Cardiac septum (tissue), 1 donor: ENCODE measurements at regions not wholly inside any gene's neighbourhood (a gene's known extent, or its start where the extent isn't known, plus 50 kb on each side); places are given as distances from the start of the nearest gene placed in this dataset.
"Not testable (repeated sequence)": the region's sequence is repeated elsewhere in the genome, so short reads cannot be mapped to it uniquely, and the experiment has no call there.

Experiments used
- DNase-seq: peaks from one replicate; pipeline ENCODE4 v3.0.0-alpha.2; 2020; ENCODE audit warnings: low spot score
- intact Hi-C: fragments of 100-400 bp; cut with DNase I; formaldehyde crosslinking; loops from one replicate; pipeline ENCODE4 v1.14.0; 2022
- donor health status: DM: no; HTN: no; CAD: no.

DNA sequence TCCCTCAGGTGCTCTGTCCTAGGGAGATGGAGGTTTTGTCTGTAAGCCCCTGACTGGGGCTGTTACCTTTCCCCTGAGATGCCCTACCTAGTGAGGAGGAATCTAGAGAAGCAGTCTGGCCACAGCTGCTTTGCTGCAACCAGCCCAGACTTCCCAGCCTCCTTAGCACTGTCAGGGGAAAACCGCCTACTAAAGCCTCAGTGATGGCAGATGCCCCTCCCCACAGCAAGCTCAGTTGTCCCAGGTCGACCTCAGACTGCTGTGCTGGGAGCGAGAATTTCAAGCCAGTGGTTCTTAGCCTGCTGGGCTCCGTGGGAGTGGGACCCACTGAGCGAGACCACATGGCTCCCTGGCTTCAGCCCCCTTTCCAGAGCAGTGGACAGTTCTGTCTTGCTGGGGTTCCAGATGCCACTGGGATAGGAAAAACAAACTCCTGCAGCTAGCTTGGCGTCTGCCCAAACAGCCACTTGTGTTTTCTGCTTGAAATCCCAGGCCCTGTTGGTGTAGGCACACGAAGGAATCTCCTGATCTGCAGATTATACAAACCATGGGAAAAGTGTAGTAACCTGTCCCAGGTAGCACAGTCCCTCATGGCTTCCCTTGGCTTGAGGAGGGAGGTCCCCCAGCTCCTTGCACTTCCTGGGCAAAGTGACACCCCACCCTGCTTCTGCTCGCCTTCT is 146.4 kb upstream of the PROKR2 start:
- intact Hi-C loops: no loop called here

GRCh38 chr20:5453745-5454144 is 137.0 kb upstream of the PROKR2 start:
- DNase-seq, intact Hi-C loops: not testable (repeated sequence)

More for the DNA sequence above, 146.4 kb upstream of the PROKR2 start:
- no peak for DNase-seq

DNA sequence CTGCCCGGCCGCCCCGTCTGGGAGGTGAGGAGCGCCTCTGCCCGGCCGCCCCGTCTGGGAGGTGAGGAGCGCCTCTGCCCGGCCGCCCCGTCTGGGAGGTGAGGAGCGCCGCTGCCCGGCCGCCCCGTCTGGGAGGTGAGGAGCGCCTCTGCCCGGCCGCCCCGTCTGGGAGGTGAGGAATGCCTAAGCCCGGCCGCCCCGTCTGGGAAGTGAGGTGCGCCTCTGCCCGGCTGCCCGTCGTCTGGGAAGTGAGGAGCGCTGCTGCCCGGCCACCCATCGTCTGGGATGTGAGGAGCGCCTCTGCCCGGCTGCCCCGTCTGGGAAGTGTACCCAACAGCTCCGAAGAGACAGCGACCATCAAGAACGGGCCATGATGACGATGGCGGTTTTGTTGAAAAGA is 136.6 kb upstream of the PROKR2 start:
- intact Hi-C loops: not testable (repeated sequence)

GRCh38 chr20:5452691-5453090 is 135.9 kb upstream of the PROKR2 start:
- intact Hi-C loops, DNase-seq: not testable (repeated sequence)

More for the DNA sequence above, 136.6 kb upstream of the PROKR2 start:
- DNase-seq: not testable (repeated sequence)

- intact Hi-C loops, DNase-seq: not testable (repeated sequence)
These were observed 135.5 kb upstream of the PROKR2 start for GRCh38 chr20:5452286-5452685.

GRCh38 chr20:5451643-5452210 is 135.0 kb upstream of the PROKR2 start:
- intact Hi-C loops: no loop called here
- no peak for DNase-seq

- no peak for DNase-seq
- intact Hi-C loops: loop anchor here (5.0 to 10.0 kb wide), 2 partner anchors 241 to 324 kb away; partner anchors contain the start of gene CDS2
These were observed 131.8 kb upstream of the PROKR2 start for GRCh38 chr20:5448449-5449118.

DNA sequence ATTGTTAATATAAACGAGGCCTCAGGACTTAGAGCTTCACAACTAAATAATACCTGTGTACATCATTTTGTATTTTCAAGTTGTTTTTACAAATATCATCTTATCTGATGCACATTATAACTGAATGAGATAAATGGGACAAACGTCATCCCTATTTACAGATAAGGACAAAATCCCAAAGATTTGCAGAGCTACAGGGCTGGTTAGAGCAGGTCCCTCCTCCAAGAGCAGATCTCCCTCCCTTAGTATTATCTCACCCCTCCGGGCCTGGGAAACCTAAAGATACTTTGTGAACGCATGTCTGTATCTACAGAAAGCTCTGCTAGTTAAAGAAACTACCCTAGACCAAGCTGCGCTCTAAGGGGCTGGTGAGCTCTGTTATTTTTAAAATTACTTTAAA is 130.4 kb upstream of the PROKR2 start:
- DNase-seq: no peak
- intact Hi-C loops: loop anchor here (5.0 to 10.0 kb wide), 2 partner anchors 240 to 322 kb away; partner anchors contain the start of gene CDS2

- intact Hi-C loops: loop anchor here (5.0 to 10.0 kb wide), 2 partner anchors 238 to 321 kb away; partner anchors contain the start of gene CDS2
- DNase-seq: no peak
These were observed 128.9 kb upstream of the PROKR2 start for GRCh38 chr20:5445611-5446010.

DNA sequence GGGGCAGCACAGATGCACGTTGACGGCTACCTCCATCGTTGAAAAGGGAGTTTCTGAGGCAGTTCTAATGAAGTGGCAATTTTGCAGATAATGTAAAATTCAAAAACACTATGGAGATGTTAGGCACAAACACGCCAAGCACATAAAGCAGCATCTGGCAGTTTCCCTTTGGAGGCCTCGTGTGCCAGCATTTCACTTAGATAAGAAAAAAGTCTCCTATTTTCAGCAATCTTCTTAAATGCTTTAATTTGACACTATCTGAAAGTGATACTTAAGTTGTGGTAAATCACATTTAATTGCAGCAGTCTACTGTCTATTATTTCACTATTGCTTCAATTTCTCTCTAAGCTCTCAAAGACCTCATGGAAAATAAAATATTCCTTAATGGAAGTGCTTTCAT is 125.3 kb upstream of the PROKR2 start:
- intact Hi-C loops: loop anchor here (10.0 kb wide), 1 partner anchor 317 kb away; the partner anchor contains the start of gene CDS2
- no peak for DNase-seq

- no peak for DNase-seq
- intact Hi-C loops: no loop called here
These were observed 117.4 kb upstream of the PROKR2 start for GRCh38 chr20:5434116-5434515.

- no peak for DNase-seq
- intact Hi-C loops: no loop called here
These were observed 116.6 kb upstream of the PROKR2 start for GRCh38 chr20:5433352-5433751.

- intact Hi-C loops: no loop called here
- DNase-seq: no peak
These were observed 115.3 kb upstream of the PROKR2 start for GRCh38 chr20:5432030-5432429.

- no peak for DNase-seq
- intact Hi-C loops: no loop called here
These were observed 113.9 kb upstream of the PROKR2 start for GRCh38 chr20:5430670-5431069.

GRCh38 chr20:5426026-5426425 is 109.3 kb upstream of the PROKR2 start:
- intact Hi-C loops: no loop called here
- no peak for DNase-seq

GRCh38 chr20:5416086-5416485 is 99.3 kb upstream of the PROKR2 start:
- intact Hi-C loops: no loop called here
- no peak for DNase-seq

- intact Hi-C loops: no loop called here
- no peak for DNase-seq
These were observed 96.6 kb upstream of the PROKR2 start for GRCh38 chr20:5413394-5413793.

GRCh38 chr20:5410470-5410869 is 93.7 kb upstream of the PROKR2 start:
- intact Hi-C loops: no loop called here

GRCh38 chr20:5402903-5403531 is 86.3 kb upstream of the PROKR2 start:
- DNase-seq: no peak
- intact Hi-C loops: no loop called here

More at GRCh38 chr20:5410470-5410869, 93.7 kb upstream of the PROKR2 start:
- DNase-seq: no peak

DNA sequence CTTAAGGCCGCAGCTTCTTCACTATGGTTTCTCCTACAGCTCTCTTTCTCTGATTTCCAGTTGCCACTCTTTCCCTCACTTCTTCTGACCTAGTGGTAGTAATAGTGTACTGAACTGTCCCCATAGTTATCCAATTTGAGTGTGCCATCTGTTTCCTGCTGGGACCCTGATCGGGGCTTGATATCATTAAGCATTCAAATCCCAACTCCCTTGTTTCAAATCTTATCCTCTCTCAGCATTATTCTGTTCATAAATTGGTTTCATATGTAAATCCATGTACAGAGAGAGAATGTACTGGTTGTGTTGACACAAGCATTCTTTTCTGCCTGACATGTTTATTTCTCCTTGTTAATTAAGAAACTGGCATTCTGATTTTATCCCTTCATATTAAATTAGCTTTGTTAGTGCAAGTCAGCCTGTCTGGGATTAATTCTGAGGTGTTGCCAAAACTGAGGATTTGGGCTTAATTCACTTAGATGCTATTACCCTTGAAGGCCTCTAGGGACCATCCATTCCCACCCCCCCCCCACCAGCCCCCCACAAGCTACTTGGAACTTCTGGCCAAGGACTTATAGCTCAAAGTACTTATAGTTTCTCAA is 84.6 kb upstream of the PROKR2 start:
- no peak for DNase-seq
- intact Hi-C loops: no loop called here
